H9 (cell line): ENCODE measurements at regions not wholly inside any gene's neighbourhood (a gene's known extent, or its start where the extent isn't known, plus 50 kb on each side); places are given as distances from the start of the nearest gene placed in this dataset.

Experiments used
- DNase-seq: peaks from one replicate; pipeline ENCODE4 v3.0.0-alpha.2; 2017
- H2AFZ ChIP-seq: one replicate; pipeline ENCODE4 v1.6.1; 2013; ENCODE audit warnings: mild to moderate bottlenecking, low read length, control low read depth, moderate library complexity
- H2AK5ac ChIP-seq: 2 replicates; pipeline ENCODE4 v1.6.1; 2013; ENCODE audit warnings: low read length, control low read depth, mixed read lengths; ENCODE audit not compliant: insufficient read length
- H2BK120ac ChIP-seq: one replicate; pipeline ENCODE4 v1.6.1; 2013; ENCODE audit warnings: low read depth, mild to moderate bottlenecking, low read length, control low read depth, inconsistent platforms; ENCODE audit not compliant: poor library complexity, severe bottlenecking
- H2BK12ac ChIP-seq: 2 replicates; pipeline ENCODE4 v1.6.1; 2013; ENCODE audit warnings: low read length, control low read depth, mixed read lengths, low read depth; ENCODE audit not compliant: insufficient read length
- H2BK15ac ChIP-seq: 2 replicates; pipeline ENCODE4 v1.6.1; 2013; ENCODE audit warnings: low read depth, low read length, control low read depth
- H2BK20ac ChIP-seq: one replicate; pipeline ENCODE4 v1.6.1; 2013; ENCODE audit warnings: low read depth, mild to moderate bottlenecking, low read length, control low read depth, inconsistent platforms; ENCODE audit not compliant: poor library complexity, severe bottlenecking
- H2BK5ac ChIP-seq: 2 replicates; pipeline ENCODE4 v1.6.1; 2013; ENCODE audit warnings: low read length, control low read depth, mixed read lengths; ENCODE audit not compliant: insufficient read length
- H3K14ac ChIP-seq: 2 replicates; pipeline ENCODE4 v1.6.1; 2013; ENCODE audit warnings: low read length, control low read depth; ENCODE audit not compliant: insufficient read depth
- H3K18ac ChIP-seq: 2 replicates; pipeline ENCODE4 v1.6.1; 2013; ENCODE audit warnings: low read depth, mild to moderate bottlenecking, mixed read lengths, low read length, control low read depth; ENCODE audit not compliant: insufficient read length
- H3K23ac ChIP-seq: 2 replicates; pipeline ENCODE4 v1.6.1; 2013; ENCODE audit warnings: low read length, control low read depth, mixed read lengths, low read depth; ENCODE audit not compliant: insufficient read length
- H3K23me2 ChIP-seq: 2 replicates; pipeline ENCODE4 v1.6.1; 2013; ENCODE audit warnings: low read depth, mild to moderate bottlenecking, mixed read lengths, low read length, control low read depth; ENCODE audit not compliant: insufficient read length, poor library complexity, severe bottlenecking
- H3K27ac ChIP-seq: 2 replicates; pipeline ENCODE4 v1.5.1; 2013; ENCODE audit warnings: low read length, control low read depth, mixed read lengths, low read depth; ENCODE audit not compliant: insufficient read length
- H3K27me3 ChIP-seq: 2 replicates; pipeline ENCODE4 v1.6.1; 2013; ENCODE audit warnings: low read length, control low read depth, inconsistent platforms; ENCODE audit not compliant: insufficient read depth
- H3K4ac ChIP-seq: 2 replicates; pipeline ENCODE4 v1.6.1; 2013; ENCODE audit warnings: low read depth, mild to moderate bottlenecking, control low read depth, inconsistent platforms, low read length, moderate library complexity
- H3K4me1 ChIP-seq: 2 replicates; pipeline ENCODE4 v1.6.1; 2013; ENCODE audit warnings: low read length, control low read depth, inconsistent platforms; ENCODE audit not compliant: insufficient read depth
- H3K4me2 ChIP-seq: 2 replicates; pipeline ENCODE4 v1.6.1; 2013; ENCODE audit warnings: low read length, control low read depth, mixed read lengths; ENCODE audit not compliant: insufficient read length, insufficient read depth
- H3K56ac ChIP-seq: 2 replicates; pipeline ENCODE4 v1.6.1; 2013; ENCODE audit warnings: low read depth, mild to moderate bottlenecking, mixed read lengths, low read length, control low read depth; ENCODE audit not compliant: insufficient read length
- H3K79me1 ChIP-seq: 2 replicates; pipeline ENCODE4 v1.6.1; 2013; ENCODE audit warnings: low read depth, mild to moderate bottlenecking, moderate library complexity, low read length, control low read depth, inconsistent platforms; ENCODE audit not compliant: insufficient read depth, poor library complexity, severe bottlenecking
- H3K79me2 ChIP-seq: 2 replicates; pipeline ENCODE4 v1.6.1; 2013; ENCODE audit warnings: low read length, control low read depth, inconsistent platforms; ENCODE audit not compliant: insufficient read depth
- H3K9ac ChIP-seq: 2 replicates; pipeline ENCODE4 v1.6.1; 2013; ENCODE audit warnings: low read length, control low read depth, mixed read lengths; ENCODE audit not compliant: insufficient read length; ENCODE audit errors: extremely low read depth
- H3K9me3 ChIP-seq: one replicate; pipeline ENCODE4 v1.6.1; 2013; ENCODE audit warnings: low read depth, low read length, inconsistent platforms; ENCODE audit not compliant: control insufficient read depth
- H3T11ph ChIP-seq: one replicate; pipeline ENCODE4 v1.6.1; 2013; ENCODE audit warnings: mild to moderate bottlenecking, low read length, control low read depth, inconsistent platforms
- H4K20me1 ChIP-seq: one replicate; pipeline ENCODE4 v1.6.1; 2013; ENCODE audit not compliant: control insufficient read depth, insufficient read length, insufficient read depth
- H4K5ac ChIP-seq: 2 replicates; pipeline ENCODE4 v1.6.1; 2013; ENCODE audit warnings: low read depth, mild to moderate bottlenecking, mixed read lengths, low read length, control low read depth; ENCODE audit not compliant: insufficient read length
- H4K8ac ChIP-seq: replicated peaks from 2 replicates; pipeline ENCODE4 v1.6.1; 2013; ENCODE audit warnings: low read length, control low read depth, mixed read lengths, low read depth; ENCODE audit not compliant: insufficient read length
- H4K91ac ChIP-seq: 2 replicates; pipeline ENCODE4 v1.6.1; 2013; ENCODE audit warnings: low read depth, mild to moderate bottlenecking, moderate library complexity, mixed read lengths, low read length, control low read depth; ENCODE audit not compliant: insufficient read length
- H3K27ac Mint-ChIP-seq, 3 experiments: 2 replicates in 2 of 3; 3 replicates in 1 of 3; pipeline ENCODE4 v1.8.0; 2020 to 2021; ENCODE audit warnings: mixed read lengths in 3 of 3, mild to moderate bottlenecking in 1 of 3, moderate library complexity in 1 of 3
- H3K27me3 Mint-ChIP-seq: 2 replicates; pipeline ENCODE4 v1.8.0; 2021; ENCODE audit warnings: low read depth, mild to moderate bottlenecking, moderate library complexity, mixed read lengths
- H3K36me3 Mint-ChIP-seq, 3 experiments: 2 replicates in 2 of 3; 3 replicates in 1 of 3; pipeline ENCODE4 v1.8.0; 2020 to 2021; ENCODE audit warnings: low read depth in 3 of 3, mixed read lengths in 3 of 3; ENCODE audit not compliant: insufficient read depth in 1 of 3
- H3K4me1 Mint-ChIP-seq, 2 experiments: 2 replicates each; pipeline ENCODE4 v1.8.0; 2020; ENCODE audit warnings: mixed read lengths in 2 of 2
- H3K4me3 Mint-ChIP-seq, 2 experiments: 2 replicates in 1 of 2; 3 replicates in 1 of 2; pipeline ENCODE4 v1.8.0; 2020 to 2021; ENCODE audit warnings: mild to moderate bottlenecking in 2 of 2, mixed read lengths in 2 of 2, moderate library complexity in 1 of 2
- H3K9me3 Mint-ChIP-seq, 2 experiments: 2 replicates in 1 of 2; 3 replicates in 1 of 2; pipeline ENCODE4 v1.8.0; 2020; ENCODE audit warnings: mild to moderate bottlenecking in 2 of 2, mixed read lengths in 2 of 2, moderate library complexity in 1 of 2
- CTCF ChIP-seq: fragments of 200-600 bp; sonication (generic); conservative IDR thresholded peaks from 3 replicates; pipeline ENCODE4 v1.8.0; 2021; ENCODE audit warnings: antibody characterized with exemption, mild to moderate bottlenecking
- WGBS: extraction: QIAGEN DNeasy Blood & Tissue Kit; methylation state at CpG from one replicate; pipeline ENCODE4 v1.1.7; 2013; ENCODE audit warnings: missing lambda C conversion rate, low lambda C conversion rate, mixed read lengths; ENCODE audit not compliant: insufficient read length; ENCODE audit errors: extremely low coverage; 5-methylcytosine and 5-hydroxymethylcytosine counted together

DNA sequence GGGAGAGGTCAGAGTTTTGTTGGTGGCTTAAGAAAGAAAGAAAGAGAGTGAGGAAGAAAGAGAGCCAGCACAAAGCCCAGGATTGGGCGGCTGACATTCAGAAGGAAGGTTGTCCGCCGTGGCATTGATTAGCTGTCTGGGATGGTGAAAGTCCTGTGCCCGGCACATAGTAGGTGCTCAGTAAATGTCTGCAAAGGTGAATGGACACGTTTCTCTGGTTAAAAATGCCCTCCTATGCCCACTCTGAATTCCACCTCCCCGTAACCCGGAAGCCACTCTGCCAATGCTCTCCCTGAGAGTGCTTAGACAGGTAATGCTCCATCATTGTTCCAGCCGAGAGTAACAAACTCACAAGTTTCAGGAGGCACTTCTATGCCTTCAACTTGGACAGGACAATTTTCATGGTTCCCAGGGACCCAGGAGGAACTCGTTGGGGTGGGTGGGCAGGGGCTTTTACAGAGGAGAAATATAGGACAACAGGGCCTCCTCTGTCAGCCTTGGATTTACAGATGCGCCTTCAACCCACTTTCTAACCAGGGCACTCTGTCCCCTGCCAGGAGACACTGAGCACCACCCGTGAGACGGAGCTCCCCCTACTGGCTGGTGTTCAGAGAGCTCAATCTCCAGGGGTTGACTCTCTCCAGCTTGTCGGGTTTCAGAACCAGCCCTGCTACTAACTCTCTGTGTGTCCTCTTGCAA is 411.5 kb upstream of the ZMIZ1 start:
- no peak overlapping the region for H2BK20ac ChIP-seq
- H3K79me2 ChIP-seq: no peaks in the 10 kb centered on the region
- DNase-seq: peak; percentile 81
- H3K4me1 ChIP-seq: no peaks in the 10 kb centered on the region
- no peak overlapping the region for H2AFZ ChIP-seq
- no peak overlapping the region for H2BK5ac ChIP-seq
- Mint-ChIP-seq H3K36me3 (no peaks in the 10 kb centered on the region), H3K9me3 (no peaks in the 10 kb centered on the region), H3K4me1 (no peaks in the 10 kb centered on the region; a peak in 1 of 4 replicates), H3K27ac (no peak overlapping the region), H3K4me3 (no peak overlapping the region), H3K27me3 (peaks cover 14% of the 10 kb centered on the region)
- WGBS: no CpG with 5 or more reads among the region's 13 CpGs
- H3K18ac ChIP-seq: no peak overlapping the region
- H2AK5ac ChIP-seq: no peak overlapping the region
- no peak overlapping the region for H3K14ac ChIP-seq
- no peaks in the 10 kb centered on the region for H3K79me1 ChIP-seq
- no peaks in the 10 kb centered on the region for H3K9me3 ChIP-seq
- no peak overlapping the region for H2BK12ac ChIP-seq
- no peak overlapping the region for H3K4ac ChIP-seq
- no peak overlapping the region for H3K4me2 ChIP-seq
- H4K8ac ChIP-seq: no peak overlapping the region
- H4K20me1 ChIP-seq: no peaks in the 10 kb centered on the region
- no peak overlapping the region for H3K9ac ChIP-seq
- no peak overlapping the region for H3K23ac ChIP-seq
- peak; percentile 85 for TF ChIP-seq CTCF
- no peak overlapping the region for H2BK15ac ChIP-seq
- no peaks in the 10 kb centered on the region for H3K23me2 ChIP-seq
- no peak overlapping the region for H3K27ac ChIP-seq
- H3T11ph ChIP-seq: no peak overlapping the region
- no peak overlapping the region for H2BK120ac ChIP-seq
- H3K56ac ChIP-seq: no peak overlapping the region
- no peaks in the 10 kb centered on the region for H3K27me3 ChIP-seq
- no peak overlapping the region for H4K91ac ChIP-seq
- no peak overlapping the region for H4K5ac ChIP-seq
